Lung (tissue), 11 donors: ENCODE measurements at regions not wholly inside any gene's neighbourhood (a gene's known extent, or its start where the extent isn't known, plus 50 kb on each side); places are given as distances from the start of the nearest gene placed in this dataset.

Experiments used
- ATAC-seq: fragments of 200-7000 bp; cut with Tn5 transposase; one replicate; pipeline ENCODE4 v1.9.1; 2020; ENCODE audit warnings: moderate number of reproducible peaks; ENCODE audit not compliant: insufficient read depth, low FRiP score
- DNase-seq, 3 donors: peaks; one replicate each; pipeline ENCODE4 v3.0.0-alpha.2; 2013 to 2017
- H3K27ac ChIP-seq, 2 donors: one replicate each; pipeline ENCODE4 v1.5.1; 2013; ENCODE audit warnings: mild to moderate bottlenecking in 2 of 2, moderate library complexity in 2 of 2, control low read depth in 1 of 2, inconsistent platforms in 1 of 2, low read depth in 1 of 2, low read length in 1 of 2
- H3K27me3 ChIP-seq, 3 donors: one replicate each; pipeline ENCODE4 v1.5.1; 2013; ENCODE audit warnings: low read length in 2 of 3; ENCODE audit not compliant: control insufficient read depth in 3 of 3, insufficient read depth in 3 of 3
- H3K36me3 ChIP-seq, 4 donors: one replicate each; pipeline ENCODE4 v1.5.1; 2013; ENCODE audit warnings: low read length in 4 of 4, mild to moderate bottlenecking in 1 of 4, moderate library complexity in 1 of 4; ENCODE audit not compliant: control insufficient read depth in 4 of 4, insufficient read depth in 4 of 4
- H3K4me1 ChIP-seq, 5 donors: one replicate each; pipeline ENCODE4 v1.5.1; 2013; ENCODE audit warnings: low read length in 5 of 5, mild to moderate bottlenecking in 2 of 5, moderate library complexity in 1 of 5; ENCODE audit not compliant: control insufficient read depth in 5 of 5, insufficient read depth in 5 of 5
- H3K4me3 ChIP-seq: one replicate; pipeline ENCODE4 v1.5.1; 2013; ENCODE audit warnings: mild to moderate bottlenecking, control low read depth, moderate library complexity
- H3K9ac ChIP-seq, 2 donors: one replicate each; pipeline ENCODE4 v1.5.1; 2013; ENCODE audit warnings: low read length in 2 of 2, control low read depth in 1 of 2; ENCODE audit not compliant: insufficient read depth in 1 of 2
- H3K9me3 ChIP-seq, 4 donors: one replicate each; pipeline ENCODE4 v1.5.1; 2013; ENCODE audit warnings: low read length in 3 of 4, mild to moderate bottlenecking in 1 of 4, moderate library complexity in 1 of 4; ENCODE audit not compliant: control insufficient read depth in 4 of 4, insufficient read depth in 3 of 4
- CTCF ChIP-seq: IDR thresholded peaks from 2 replicates; pipeline ENCODE4 v1.5.1; 2012; ENCODE audit warnings: mild to moderate bottlenecking; ENCODE audit errors: control extremely low read depth, extremely low read depth
- WGBS, 2 donors: extraction: QIAGEN DNeasy Blood & Tissue Kit; methylation state at CpG; one replicate each; pipeline ENCODE4 v1.1.7; 2013; 5-methylcytosine and 5-hydroxymethylcytosine counted together
- donor health status: control.
- donor health status: control.
- donor health status: Bipolar disorder and iron deficiency.
- donor health status: healthy.
- donor health status: DM: yes; HTN: yes; CAD: no.

- H3K9ac ChIP-seq, result no peak overlapping the region
- no peak overlapping the region for H3K27ac ChIP-seq
- no peaks in the 10 kb centered on the region for H3K9me3 ChIP-seq
- no peak overlapping the region for H3K4me3 ChIP-seq
- ATAC-seq (no peak), DNase-seq (no peak)
- no peaks in the 10 kb centered on the region for H3K36me3 ChIP-seq
- TF ChIP-seq CTCF, result no peak
- H3K27me3 ChIP-seq, result peaks cover 0 to 2% (median 0%) of the 10 kb centered on the region in 3 donors
- 58 to 88% methylated on average over 1 of the region's 1 CpG for WGBS, 2 donors
- peaks cover 0 to 24% (median 0%) of the 10 kb centered on the region in 5 donors for H3K4me1 ChIP-seq
Measured at GRCh38 chr9:81141961-81142360, 547.4 kb downstream of the TLE1 start.

- Histone ChIP-seq H3K4me3 (no peak overlapping the region), H3K9ac (no peak overlapping the region), H3K9me3 (no peaks in the 10 kb centered on the region), H3K36me3 (no peaks in the 10 kb centered on the region), H3K27me3 (peaks cover 0 to 2% (median 0%) of the 10 kb centered on the region in 3 donors), H3K4me1 (no peaks in the 10 kb centered on the region), H3K27ac (no peak overlapping the region)
- TF ChIP-seq CTCF, result no peak
- WGBS, 2 donors, result 70 to 80% methylated on average over 2 of the region's 2 CpGs
- ATAC-seq (no peak), DNase-seq (no peak)
Measured at GRCh38 chr9:81137976-81138568, 551.3 kb downstream of the TLE1 start.

- H3K4me3 ChIP-seq, result no peak overlapping the region
- no peaks in the 10 kb centered on the region for H3K36me3 ChIP-seq
- ATAC-seq (no peak), DNase-seq (no peak)
- H3K27ac ChIP-seq, result no peak overlapping the region
- H3K4me1 ChIP-seq, result no peaks in the 10 kb centered on the region
- no peaks in the 10 kb centered on the region for H3K27me3 ChIP-seq
- no peaks in the 10 kb centered on the region for H3K9me3 ChIP-seq
- no peak overlapping the region for H3K9ac ChIP-seq
- 83 to 100% methylated on average over 1 of the region's 1 CpG for WGBS, 2 donors
- no peak for TF ChIP-seq CTCF
Measured at GRCh38 chr9:81132796-81133195, 556.6 kb downstream of the TLE1 start.

GRCh38 chr9:81132318-81132717 is 557.0 kb downstream of the TLE1 start:
- Histone ChIP-seq H3K27me3 (no peaks in the 10 kb centered on the region), H3K4me3 (no peak overlapping the region), H3K27ac (no peak overlapping the region), H3K9me3 (no peaks in the 10 kb centered on the region), H3K4me1 (no peaks in the 10 kb centered on the region), H3K36me3 (no peaks in the 10 kb centered on the region), H3K9ac (no peak overlapping the region)
- ATAC-seq (no peak), DNase-seq (no peak)
- WGBS, 2 donors, result 19 to 44% methylated on average over 2 of the region's 2 CpGs
- no peak for TF ChIP-seq CTCF
